Neural progenitor cell (in vitro differentiated cells): ENCODE measurements at regions not wholly inside any gene's neighbourhood (a gene's known extent, or its start where the extent isn't known, plus 50 kb on each side); places are given as distances from the start of the nearest gene placed in this dataset.

Experiments
- CTCF ChIP-seq: fragments of 200-600 bp; sonication (generic); IDR thresholded peaks from 2 replicates; pipeline ENCODE4 v1.5.1; 2017; ENCODE audit warnings: antibody characterized with exemption, mild to moderate bottlenecking
- EZH2 ChIP-seq: fragments of 200-600 bp; sonication (generic); IDR thresholded peaks from 2 replicates; pipeline ENCODE4 v1.6.1; 2017; ENCODE audit warnings: antibody characterized with exemption, mild to moderate bottlenecking, moderate library complexity
- EZH2phosphoT487 ChIP-seq: fragments of 200-600 bp; sonication (generic); IDR thresholded peaks from 2 replicates; pipeline ENCODE4 v1.6.1; 2017; ENCODE audit warnings: antibody characterized with exemption

GRCh38 chr2:147351784-147352183, 493.0 kb upstream of the ACVR2A start:
- TF ChIP-seq EZH2phosphoT487 (no peak), CTCF (no peak), EZH2 (no peak)
